ENCODE measurements at regions not wholly inside any gene's neighbourhood (a gene's known extent, or its start where the extent isn't known, plus 50 kb on each side); places are given as distances from the start of the nearest gene placed in this dataset.
"Not testable (repeated sequence)": the region's sequence is repeated elsewhere in the genome, so short reads cannot be mapped to it uniquely, and the experiment has no call there.

DNA sequence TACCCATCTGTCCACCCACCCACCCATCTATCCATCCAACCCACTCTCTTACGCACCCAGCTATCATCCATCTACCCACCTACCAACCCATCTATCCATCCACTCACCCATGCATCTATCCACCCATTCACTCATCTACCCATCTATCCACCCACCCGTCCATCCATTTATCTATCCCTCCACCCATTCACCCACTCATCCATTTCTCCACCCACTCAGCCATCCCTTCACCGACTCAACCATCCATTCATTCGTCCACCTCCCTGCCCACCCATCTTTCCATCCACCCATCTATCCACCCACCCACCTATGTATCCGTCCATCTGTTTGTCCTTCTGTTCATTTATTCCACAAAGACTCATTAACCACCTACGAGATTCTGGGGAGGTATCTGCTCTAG, 103.3 kb downstream of the DEFB131A start:
- not testable (repeated sequence) for H3K9ac ChIP-seq (ENCODE audit: extremely low read depth, low read length, poor library complexity, severe bottlenecking); H3K4me1 Mint-ChIP-seq; H3K4me3 Mint-ChIP-seq; H3K4me1 ChIP-seq (ENCODE audit: control insufficient read depth, insufficient read depth, low read length); H3K4me3 ChIP-seq (ENCODE audit: low read length); H3K27ac ChIP-seq (ENCODE audit: low read depth, low read length); H3K9me3 Mint-ChIP-seq; H3K27me3 Mint-ChIP-seq (ENCODE audit: insufficient read depth); H3K9me3 ChIP-seq (ENCODE audit: control insufficient read depth, low read length); H3K27ac Mint-ChIP-seq; H3K27me3 ChIP-seq (ENCODE audit: control insufficient read depth, insufficient read depth, low read length, poor library complexity, severe bottlenecking); DNase-seq; H3K36me3 Mint-ChIP-seq (ENCODE audit: low read depth); H3K36me3 ChIP-seq (ENCODE audit: control insufficient read depth, insufficient read depth, low read length)
- WGBS, 2 experiments (ENCODE audit: insufficient coverage in 1 of 2, insufficient read length in 1 of 2): 94 to 100% methylated on average over 2 to 6 of the region's 6 CpGs

DNA sequence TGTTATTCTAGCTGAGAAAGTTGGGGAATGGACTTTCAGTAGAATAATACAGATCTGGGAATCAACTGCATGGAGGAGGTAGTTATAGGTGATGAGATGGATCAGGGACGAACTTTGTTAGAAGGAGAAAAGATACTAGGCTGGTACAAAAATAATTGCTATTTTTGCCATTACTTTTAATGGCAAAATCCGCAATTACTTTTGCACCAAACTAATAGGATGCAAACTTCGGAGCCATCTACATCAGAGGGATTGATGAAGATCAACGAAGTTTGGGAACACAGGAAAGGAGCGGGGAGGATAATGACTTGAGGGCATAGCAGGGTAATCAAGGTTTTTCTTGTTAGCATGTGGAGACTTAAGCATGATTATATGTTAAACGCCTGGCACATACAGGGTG, 111.9 kb downstream of the DEFB131A start:
- H3K27ac Mint-ChIP-seq: not testable (repeated sequence)

DNA sequence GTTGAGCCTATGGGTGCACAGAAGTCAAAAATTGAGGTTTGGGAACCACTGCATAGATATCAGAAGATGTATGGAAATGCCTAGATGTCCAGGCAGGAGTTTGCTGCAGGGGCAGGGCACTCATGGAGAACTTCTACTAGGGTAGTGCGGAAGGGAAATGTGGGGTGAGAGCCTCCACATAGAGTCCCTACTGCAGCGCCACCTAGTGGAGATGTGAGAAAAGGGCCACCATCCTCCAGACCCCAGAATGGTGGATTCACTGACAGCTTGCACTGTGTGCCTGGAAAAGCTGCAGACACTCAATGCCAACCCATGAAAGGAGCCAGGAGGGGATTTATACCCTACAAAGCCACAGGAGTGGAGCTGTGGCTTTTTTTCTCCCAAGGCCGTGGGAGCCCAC, 133.7 kb downstream of the DEFB131A start:
- H3K9me3 ChIP-seq (ENCODE audit: control insufficient read depth, low read length): peaks cover 38% of the 10 kb centered on the region
- not testable (repeated sequence) for H3K27ac Mint-ChIP-seq; H3K4me1 Mint-ChIP-seq; H3K4me3 ChIP-seq (ENCODE audit: low read length); H3K27me3 ChIP-seq (ENCODE audit: control insufficient read depth, insufficient read depth, low read length, poor library complexity, severe bottlenecking); H3K36me3 ChIP-seq (ENCODE audit: control insufficient read depth, insufficient read depth, low read length); H3K4me3 Mint-ChIP-seq; H3K9ac ChIP-seq (ENCODE audit: extremely low read depth, low read length, poor library complexity, severe bottlenecking); H3K4me1 ChIP-seq (ENCODE audit: control insufficient read depth, insufficient read depth, low read length); H3K27ac ChIP-seq (ENCODE audit: low read depth, low read length); H3K27me3 Mint-ChIP-seq (ENCODE audit: insufficient read depth)
- peak; percentile 67 for DNase-seq
- Mint-ChIP-seq H3K36me3 (ENCODE audit: low read depth) (peaks cover 25% of the 10 kb centered on the region), H3K9me3 (peaks cover 60% of the 10 kb centered on the region)
- TF ChIP-seq, protein P1, sequence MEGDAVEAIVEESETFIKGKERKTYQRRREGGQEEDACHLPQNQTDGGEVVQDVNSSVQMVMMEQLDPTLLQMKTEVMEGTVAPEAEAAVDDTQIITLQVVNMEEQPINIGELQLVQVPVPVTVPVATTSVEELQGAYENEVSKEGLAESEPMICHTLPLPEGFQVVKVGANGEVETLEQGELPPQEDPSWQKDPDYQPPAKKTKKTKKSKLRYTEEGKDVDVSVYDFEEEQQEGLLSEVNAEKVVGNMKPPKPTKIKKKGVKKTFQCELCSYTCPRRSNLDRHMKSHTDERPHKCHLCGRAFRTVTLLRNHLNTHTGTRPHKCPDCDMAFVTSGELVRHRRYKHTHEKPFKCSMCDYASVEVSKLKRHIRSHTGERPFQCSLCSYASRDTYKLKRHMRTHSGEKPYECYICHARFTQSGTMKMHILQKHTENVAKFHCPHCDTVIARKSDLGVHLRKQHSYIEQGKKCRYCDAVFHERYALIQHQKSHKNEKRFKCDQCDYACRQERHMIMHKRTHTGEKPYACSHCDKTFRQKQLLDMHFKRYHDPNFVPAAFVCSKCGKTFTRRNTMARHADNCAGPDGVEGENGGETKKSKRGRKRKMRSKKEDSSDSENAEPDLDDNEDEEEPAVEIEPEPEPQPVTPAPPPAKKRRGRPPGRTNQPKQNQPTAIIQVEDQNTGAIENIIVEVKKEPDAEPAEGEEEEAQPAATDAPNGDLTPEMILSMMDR (conservative IDR thresholded peaks at IDR 0.05): peak; percentile 73
- WGBS, 2 experiments (ENCODE audit: insufficient coverage in 1 of 2, insufficient read length in 1 of 2): 58 to 64% methylated on average over 2 to 3 of the region's 3 CpGs

More for the DNA sequence above, 111.9 kb downstream of the DEFB131A start:
- H3K9me3 Mint-ChIP-seq; H3K27me3 ChIP-seq (ENCODE audit: control insufficient read depth, insufficient read depth, low read length, poor library complexity, severe bottlenecking); H3K9me3 ChIP-seq (ENCODE audit: control insufficient read depth, low read length); H3K4me3 ChIP-seq (ENCODE audit: low read length); H3K36me3 Mint-ChIP-seq (ENCODE audit: low read depth); H3K4me1 ChIP-seq (ENCODE audit: control insufficient read depth, insufficient read depth, low read length); H3K4me1 Mint-ChIP-seq; H3K4me3 Mint-ChIP-seq; DNase-seq; H3K27me3 Mint-ChIP-seq (ENCODE audit: insufficient read depth); H3K9ac ChIP-seq (ENCODE audit: extremely low read depth, low read length, poor library complexity, severe bottlenecking); H3K27ac ChIP-seq (ENCODE audit: low read depth, low read length); H3K36me3 ChIP-seq (ENCODE audit: control insufficient read depth, insufficient read depth, low read length): not testable (repeated sequence)
- 94% methylated on average over 5 to 6 of the region's 6 CpGs for WGBS, 2 experiments (ENCODE audit: insufficient coverage in 1 of 2, insufficient read length in 1 of 2)

DNA sequence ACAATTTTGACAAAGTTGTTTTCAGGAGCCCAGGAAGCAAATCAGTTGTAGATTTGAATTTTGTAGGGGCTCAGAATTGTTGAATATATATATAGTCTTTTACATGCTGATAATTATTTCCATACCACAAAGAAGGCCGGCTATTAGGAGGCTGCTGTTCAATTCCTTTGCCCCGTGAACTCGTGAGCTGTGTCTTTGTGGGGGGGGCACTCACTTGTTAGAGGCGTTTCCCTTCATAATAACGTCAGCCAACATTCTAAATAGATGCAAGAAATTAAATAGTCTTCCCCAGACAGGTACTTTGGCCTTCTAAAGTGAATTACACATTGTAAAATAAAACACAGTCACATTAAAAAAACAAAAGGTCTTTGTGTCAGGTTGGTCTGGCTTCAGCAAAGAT, 138.7 kb downstream of the DEFB131A start:
- H3K27ac Mint-ChIP-seq; DNase-seq; H3K4me3 ChIP-seq (ENCODE audit: low read length); H3K9ac ChIP-seq (ENCODE audit: extremely low read depth, low read length, poor library complexity, severe bottlenecking); H3K27ac ChIP-seq (ENCODE audit: low read depth, low read length); H3K27me3 ChIP-seq (ENCODE audit: control insufficient read depth, insufficient read depth, low read length, poor library complexity, severe bottlenecking); H3K4me1 ChIP-seq (ENCODE audit: control insufficient read depth, insufficient read depth, low read length); H3K4me1 Mint-ChIP-seq; H3K4me3 Mint-ChIP-seq; H3K27me3 Mint-ChIP-seq (ENCODE audit: insufficient read depth): not testable (repeated sequence)
- WGBS, 2 experiments (ENCODE audit: insufficient coverage in 1 of 2, insufficient read length in 1 of 2): 72 to 100% methylated on average over 1 to 5 of the region's 5 CpGs
- peaks cover 17% of the 10 kb centered on the region for H3K36me3 Mint-ChIP-seq (ENCODE audit: low read depth)
- H3K9me3 Mint-ChIP-seq: peaks cover 25% of the 10 kb centered on the region
- Histone ChIP-seq H3K9me3 (ENCODE audit: control insufficient read depth, low read length) (peaks cover 26% of the 10 kb centered on the region), H3K36me3 (ENCODE audit: control insufficient read depth, insufficient read depth, low read length) (peaks cover 12% of the 10 kb centered on the region)

All from endodermal cell (in vitro differentiated cells).